IMR-90 (cell line): ENCODE measurements at regions not wholly inside any gene's neighbourhood (a gene's known extent, or its start where the extent isn't known, plus 50 kb on each side); places are given as distances from the start of the nearest gene placed in this dataset.

Experiments used
- ATAC-seq: fragments of 200-7000 bp; cut with Tn5 transposase; 2 replicates; pipeline ENCODE4 v1.9.1; 2020; ENCODE audit warnings: low read depth, mild to moderate bottlenecking, moderate library complexity
- BruUV-seq: library from RNA; stranded (reverse); fragments of 400-500 nt; replicated peaks from 2 replicates; lab custom pipeline; 2021; lab: Mats Ljungman, UMichigan
- CTCF ChIA-PET: fragments of 300-600 bp; formaldehyde crosslinking; extraction: SDS; loops from one replicate; lab custom pipeline; 2021; ENCODE audit warnings: antibody characterized with exemption; lab: Yijun Ruan, JAX
- POLR2A ChIA-PET: fragments of 300-600 bp; sonication (Branson Sonifier 250); formaldehyde crosslinking; loops from one replicate; lab custom pipeline; 2022; ENCODE audit warnings: antibody characterized with exemption; ENCODE audit not compliant: unreplicated experiment; lab: Charles Lee
- DNase-seq: peaks from one replicate; pipeline ENCODE4 v3.0.0; 2013
- H2AFZ ChIP-seq: replicated peaks from 2 replicates; pipeline ENCODE3; 2013; ENCODE audit warnings: low read length, mild to moderate bottlenecking; ENCODE audit not compliant: poor library complexity
- H2AK5ac ChIP-seq: 2 replicates; pipeline ENCODE4 v1.6.1; 2013; ENCODE audit warnings: low read depth, low read length, inconsistent platforms
- H2AK9ac ChIP-seq: replicated peaks from 2 replicates; pipeline ENCODE3; 2013; ENCODE audit warnings: mild to moderate bottlenecking, low read depth, low read length, moderate library complexity; ENCODE audit not compliant: poor library complexity
- H2BK120ac ChIP-seq: 2 replicates; pipeline ENCODE4 v1.6.1; 2013; ENCODE audit warnings: low read depth, low read length, inconsistent platforms
- H2BK15ac ChIP-seq: 3 replicates; pipeline ENCODE4 v1.6.1; 2013; ENCODE audit warnings: low read depth, low read length, inconsistent platforms
- H2BK20ac ChIP-seq: 2 replicates; pipeline ENCODE4 v1.6.1; 2013; ENCODE audit warnings: low read depth, mild to moderate bottlenecking, inconsistent platforms, low read length, moderate library complexity
- H2BK5ac ChIP-seq: 2 replicates; pipeline ENCODE4 v1.6.1; 2013; ENCODE audit warnings: mild to moderate bottlenecking, low read depth, low read length, inconsistent platforms; ENCODE audit not compliant: poor library complexity, severe bottlenecking
- H3K14ac ChIP-seq: replicated peaks from 2 replicates; pipeline ENCODE4 v1.6.1; 2013; ENCODE audit warnings: low read depth, low read length, inconsistent platforms
- H3K18ac ChIP-seq: 2 replicates; pipeline ENCODE4 v1.6.1; 2013; ENCODE audit warnings: low read depth, low read length, control low read depth
- H3K23ac ChIP-seq: 2 replicates; pipeline ENCODE4 v1.6.1; 2013; ENCODE audit warnings: low read depth, low read length, inconsistent platforms
- H3K27ac ChIP-seq: 2 replicates; pipeline ENCODE4 v1.5.1; 2013; ENCODE audit warnings: mild to moderate bottlenecking, control low read depth, low read length; ENCODE audit not compliant: insufficient read depth
- H3K27me3 ChIP-seq: 2 replicates; pipeline ENCODE4 v1.6.1; 2013; ENCODE audit warnings: low read length; ENCODE audit not compliant: control insufficient read depth, insufficient read depth
- H3K36me3 ChIP-seq: 2 replicates; pipeline ENCODE4 v1.6.1; 2013; ENCODE audit warnings: low read length, mixed read lengths; ENCODE audit not compliant: control insufficient read depth, insufficient read depth
- H3K4ac ChIP-seq: 2 replicates; pipeline ENCODE4 v1.6.1; 2013; ENCODE audit warnings: low read depth, low read length, inconsistent platforms
- H3K4me1 ChIP-seq: 2 replicates; pipeline ENCODE4 v1.6.1; 2013; ENCODE audit warnings: low read length, mixed read lengths; ENCODE audit not compliant: control insufficient read depth, insufficient read depth
- H3K4me2 ChIP-seq: 2 replicates; pipeline ENCODE4 v1.6.1; 2013; ENCODE audit warnings: low read depth, mild to moderate bottlenecking, control low read depth, low read length, moderate library complexity
- H3K4me3 ChIP-seq: 2 replicates; pipeline ENCODE4 v1.5.1; 2013; ENCODE audit warnings: low read depth, mild to moderate bottlenecking, control low read depth, low read length, moderate library complexity; ENCODE audit not compliant: insufficient read depth
- H3K56ac ChIP-seq: 2 replicates; pipeline ENCODE4 v1.6.1; 2013; ENCODE audit warnings: low read length, inconsistent platforms; ENCODE audit not compliant: insufficient read depth; ENCODE audit errors: extremely low read depth
- H3K79me1 ChIP-seq, 2 experiments: 2 replicates each; pipeline ENCODE4 v1.6.1; 2013; ENCODE audit warnings: low read length in 2 of 2, inconsistent platforms in 1 of 2, low read depth in 1 of 2
- H3K9ac ChIP-seq: 2 replicates; pipeline ENCODE4 v1.6.1; 2013; ENCODE audit warnings: low read depth, low read length, control low read depth
- H3K9me1 ChIP-seq: 2 replicates; pipeline ENCODE4 v1.6.1; 2013; ENCODE audit warnings: low read length, inconsistent platforms; ENCODE audit not compliant: insufficient read depth
- H3K9me3 ChIP-seq: 2 replicates; pipeline ENCODE4 v1.6.1; 2013; ENCODE audit warnings: low read length; ENCODE audit not compliant: control insufficient read depth, insufficient read depth
- H4K20me1 ChIP-seq: 2 replicates; pipeline ENCODE4 v1.6.1; 2013; ENCODE audit warnings: low read length, inconsistent platforms; ENCODE audit not compliant: insufficient read depth
- H4K5ac ChIP-seq: 2 replicates; pipeline ENCODE4 v1.6.1; 2013; ENCODE audit warnings: mild to moderate bottlenecking, low read depth, low read length, control low read depth
- H4K8ac ChIP-seq, 2 experiments: 2 replicates each; pipeline ENCODE4 v1.6.1; 2013; ENCODE audit warnings: low read depth in 2 of 2, low read length in 2 of 2, control low read depth in 1 of 2, inconsistent platforms in 1 of 2
- H4K91ac ChIP-seq: 2 replicates; pipeline ENCODE4 v1.6.1; 2013; ENCODE audit warnings: low read depth, low read length, inconsistent platforms; ENCODE audit not compliant: insufficient read depth
- BHLHE40 ChIP-seq: fragments of 150-350 bp; IDR thresholded peaks from 2 replicates; pipeline ENCODE4 v1.6.1; 2016; ENCODE audit warnings: mild to moderate bottlenecking, low read depth, low read length
- CHD1 ChIP-seq: IDR thresholded peaks from 2 replicates; pipeline ENCODE4 v1.6.1; 2012; ENCODE audit warnings: low read depth, low read length, improper control_type of control experiment
- CTCF ChIP-seq: conservative IDR thresholded peaks from 2 replicates; pipeline ENCODE4 v1.5.1; 2012; ENCODE audit warnings: mild to moderate bottlenecking, low read depth, low read length, improper control_type of control experiment
- ELK1 ChIP-seq: fragments of 150-350 bp; IDR thresholded peaks from 2 replicates; pipeline ENCODE4 v1.6.1; 2016; ENCODE audit warnings: low read depth, mild to moderate bottlenecking, low read length, moderate library complexity, borderline replicate concordance
- MAFK ChIP-seq: IDR thresholded peaks from 2 replicates; pipeline ENCODE4 v1.6.1; 2012; ENCODE audit warnings: low read depth, low read length, improper control_type of control experiment
- POLR2A ChIP-seq: IDR thresholded peaks from 2 replicates; pipeline ENCODE4 v1.6.1; 2012; ENCODE audit warnings: mild to moderate bottlenecking, low read depth, low read length
- RCOR1 ChIP-seq: IDR thresholded peaks from 2 replicates; pipeline ENCODE4 v1.6.1; 2012; ENCODE audit warnings: mild to moderate bottlenecking, low read length, improper control_type of control experiment; ENCODE audit not compliant: insufficient replicate concordance
- RFX5 ChIP-seq: IDR thresholded peaks from 2 replicates; pipeline ENCODE4 v1.8.0; 2012; ENCODE audit warnings: low read depth, mild to moderate bottlenecking, low read length, moderate library complexity
- USF2 ChIP-seq: fragments of 150-350 bp; IDR thresholded peaks from 2 replicates; pipeline ENCODE4 v1.6.1; 2017; ENCODE audit warnings: mild to moderate bottlenecking, antibody characterized with exemption, low read length, low read depth
- WGBS, 2 experiments: methylation state at CpG; one replicate each; pipeline versions ENCODE4 v1.1.5 to v1.1.7; 2013; ENCODE audit warnings: missing lambda C conversion rate in 2 of 2; ENCODE audit not compliant: insufficient read length in 1 of 2; ENCODE audit errors: extremely low coverage in 2 of 2; 5-methylcytosine and 5-hydroxymethylcytosine counted together
- dilution Hi-C: fragments of 300-500 bp; cut with HindIII; formaldehyde crosslinking; loops from one replicate; pipeline ENCODE4 v1.14.3; 2018; ENCODE audit warnings: low sequenced_read_pairs; ENCODE audit not compliant: unreplicated experiment
- in situ Hi-C: fragments of 300-500 bp; cut with MboI; formaldehyde crosslinking; loops from 3 replicates; pipeline ENCODE4 v1.14.3; 2019; ENCODE audit warnings: low sequenced_read_pairs, inconsistent platforms, mixed read lengths
- intact Hi-C: fragments of 100-400 bp; cut with micrococcal nuclease; formaldehyde crosslinking; loops from 2 replicates; pipeline ENCODE4 v1.10.0; 2022

GRCh38 chr6:51021171-51021570 is 202.5 kb downstream of the TFAP2B start:
- POLR2A ChIA-PET, result no interaction called here
- Histone ChIP-seq H2BK120ac (no peak overlapping the region), H3K36me3 (no peaks in the 10 kb centered on the region), H3K9me3 (peaks cover 8% of the 10 kb centered on the region), H2BK20ac (no peak overlapping the region), H2BK5ac (no peak overlapping the region), H2AFZ (no peak overlapping the region), H3K27ac (no peak overlapping the region), H3K4ac (no peak overlapping the region), H3K23ac (no peak overlapping the region), H4K20me1 (no peaks in the 10 kb centered on the region), H3K9me1 (no peaks in the 10 kb centered on the region), H3K27me3 (no peaks in the 10 kb centered on the region), H3K56ac (no peak overlapping the region), H4K8ac (no peak overlapping the region), H3K18ac (no peak overlapping the region), H3K4me1 (no peaks in the 10 kb centered on the region), H3K14ac (no peak overlapping the region), H3K9ac (no peak overlapping the region), H2AK9ac (no peak overlapping the region), H4K5ac (no peak overlapping the region), H3K4me3 (no peak overlapping the region), H3K4me2 (no peak overlapping the region), H2BK15ac (no peak overlapping the region), H4K91ac (no peak overlapping the region), H3K79me1 (no peaks in the 10 kb centered on the region), H2AK5ac (no peak overlapping the region)
- WGBS, 2 experiments, result no CpG with 5 or more reads among the region's 3 CpGs
- TF ChIP-seq CHD1 (no peak), MAFK (no peak), ELK1 (no peak), CTCF (no peak), USF2 (no peak), POLR2A (no peak), RFX5 (no peak), RCOR1 (no peak), BHLHE40 (no peak)
- DNase-seq (no peak), ATAC-seq (no peak)
- intact Hi-C loops, result no loop called here
- no TSS peak for BruUV-seq
- CTCF ChIA-PET, result no interaction called here
- dilution Hi-C loops, result no loop called here
- in situ Hi-C loops, result no loop called here
